ENCODE measurements at regions not wholly inside any gene's neighbourhood (a gene's known extent, or its start where the extent isn't known, plus 50 kb on each side); places are given as distances from the start of the nearest gene placed in this dataset.

DNA sequence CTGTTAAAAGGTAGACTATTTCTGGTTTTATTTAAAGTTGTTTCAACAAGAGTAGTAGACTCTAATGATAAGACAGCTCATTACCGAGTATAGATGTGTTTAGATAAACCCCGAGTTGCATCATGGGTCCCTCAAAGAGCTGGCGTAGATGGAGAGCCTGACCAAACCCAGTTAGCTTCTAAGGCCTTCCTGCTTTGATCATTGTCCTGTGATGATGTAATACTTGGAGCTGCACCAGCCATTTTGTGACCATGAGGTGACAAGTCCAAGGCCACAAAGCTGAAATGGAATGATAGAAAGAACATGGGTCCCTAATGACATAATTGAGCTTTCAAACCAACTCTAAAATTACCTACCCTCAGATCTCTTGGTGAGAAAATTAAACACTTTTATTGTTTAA is 66.6 kb upstream of the TAB3 start:
- DNase-seq (ENCODE audit: low spot score) = no peak
- TF ChIP-seq, protein P1, sequence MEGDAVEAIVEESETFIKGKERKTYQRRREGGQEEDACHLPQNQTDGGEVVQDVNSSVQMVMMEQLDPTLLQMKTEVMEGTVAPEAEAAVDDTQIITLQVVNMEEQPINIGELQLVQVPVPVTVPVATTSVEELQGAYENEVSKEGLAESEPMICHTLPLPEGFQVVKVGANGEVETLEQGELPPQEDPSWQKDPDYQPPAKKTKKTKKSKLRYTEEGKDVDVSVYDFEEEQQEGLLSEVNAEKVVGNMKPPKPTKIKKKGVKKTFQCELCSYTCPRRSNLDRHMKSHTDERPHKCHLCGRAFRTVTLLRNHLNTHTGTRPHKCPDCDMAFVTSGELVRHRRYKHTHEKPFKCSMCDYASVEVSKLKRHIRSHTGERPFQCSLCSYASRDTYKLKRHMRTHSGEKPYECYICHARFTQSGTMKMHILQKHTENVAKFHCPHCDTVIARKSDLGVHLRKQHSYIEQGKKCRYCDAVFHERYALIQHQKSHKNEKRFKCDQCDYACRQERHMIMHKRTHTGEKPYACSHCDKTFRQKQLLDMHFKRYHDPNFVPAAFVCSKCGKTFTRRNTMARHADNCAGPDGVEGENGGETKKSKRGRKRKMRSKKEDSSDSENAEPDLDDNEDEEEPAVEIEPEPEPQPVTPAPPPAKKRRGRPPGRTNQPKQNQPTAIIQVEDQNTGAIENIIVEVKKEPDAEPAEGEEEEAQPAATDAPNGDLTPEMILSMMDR (IDR thresholded peaks at IDR 0.05; ENCODE audit: extremely low read depth, insufficient read depth, missing control alignments) = no peak
- in situ Hi-C loops (cut with MboI; ENCODE audit: low pct_unique_long_range_greater_than_20kb, low sequenced_read_pairs, unreplicated experiment) = no loop called here

GRCh38 chrX:30951003-30951402 is 61.9 kb upstream of the TAB3 start:
- no peak for DNase-seq (ENCODE audit: low spot score)
- in situ Hi-C loops (cut with MboI; ENCODE audit: low pct_unique_long_range_greater_than_20kb, low sequenced_read_pairs, unreplicated experiment) = no loop called here
- TF ChIP-seq, protein P1 (IDR thresholded peaks at IDR 0.05; ENCODE audit: extremely low read depth, insufficient read depth, missing control alignments) = no peak

DNA sequence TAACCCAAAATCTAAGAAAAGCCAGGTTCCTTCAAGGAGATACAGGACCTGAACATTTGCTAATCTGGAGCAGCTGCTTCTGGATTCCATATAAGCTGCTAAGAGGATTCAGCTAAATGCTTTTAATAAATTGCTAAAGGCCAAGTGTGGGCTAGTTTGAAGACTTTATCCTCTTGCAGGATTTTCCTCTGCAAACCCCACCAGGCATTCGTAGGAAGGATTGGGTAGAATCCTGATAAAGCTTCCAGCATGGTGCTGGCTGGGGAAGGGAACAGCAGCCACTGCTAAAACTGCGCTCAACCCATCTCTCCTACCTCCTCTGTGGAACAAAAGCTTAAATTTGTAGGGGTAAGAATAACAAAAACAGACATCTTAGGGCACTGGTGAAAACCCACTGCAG is 61.3 kb upstream of the TAB3 start:
- TF ChIP-seq, protein P1 (IDR thresholded peaks at IDR 0.05; ENCODE audit: extremely low read depth, insufficient read depth, missing control alignments) = no peak
- no peak for DNase-seq (ENCODE audit: low spot score)
- in situ Hi-C loops (cut with MboI; ENCODE audit: low pct_unique_long_range_greater_than_20kb, low sequenced_read_pairs, unreplicated experiment) = no loop called here

DNA sequence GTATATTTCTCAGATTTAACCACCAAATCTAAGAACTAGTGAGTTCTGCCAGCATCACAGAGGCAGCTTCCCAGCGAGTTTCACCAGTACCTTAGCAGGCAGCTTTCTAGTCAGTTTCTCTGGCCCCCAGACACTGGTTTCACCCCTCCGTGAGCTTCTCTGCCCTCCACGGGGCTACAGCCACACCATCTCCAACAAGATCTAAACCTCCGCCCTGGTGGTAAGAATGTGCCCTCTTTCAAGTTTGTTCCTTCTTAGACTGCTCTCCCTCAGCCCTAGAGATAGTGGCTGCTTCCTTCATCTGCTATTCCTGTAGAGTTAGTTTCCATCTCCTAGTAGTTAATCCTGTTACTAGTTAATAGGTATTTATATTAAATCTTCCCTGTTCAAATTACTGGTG is 60.5 kb upstream of the TAB3 start:
- in situ Hi-C loops (cut with MboI; ENCODE audit: low pct_unique_long_range_greater_than_20kb, low sequenced_read_pairs, unreplicated experiment) = no loop called here
- TF ChIP-seq, protein P1 (IDR thresholded peaks at IDR 0.05; ENCODE audit: extremely low read depth, insufficient read depth, missing control alignments) = no peak
- no peak for DNase-seq (ENCODE audit: low spot score)

GRCh38 chrX:30948626-30949025 is 59.6 kb upstream of the TAB3 start:
- TF ChIP-seq, protein P1 (IDR thresholded peaks at IDR 0.05; ENCODE audit: extremely low read depth, insufficient read depth, missing control alignments) = no peak
- no peak for DNase-seq (ENCODE audit: low spot score)
- in situ Hi-C loops (cut with MboI; ENCODE audit: low pct_unique_long_range_greater_than_20kb, low sequenced_read_pairs, unreplicated experiment) = no loop called here

- no peak for DNase-seq (ENCODE audit: low spot score)
- in situ Hi-C loops (cut with MboI; ENCODE audit: low pct_unique_long_range_greater_than_20kb, low sequenced_read_pairs, unreplicated experiment) = no loop called here
- TF ChIP-seq, protein P1 (IDR thresholded peaks at IDR 0.05; ENCODE audit: extremely low read depth, insufficient read depth, missing control alignments) = no peak
Observed at GRCh38 chrX:30948051-30948450, 59.0 kb upstream of the TAB3 start.

GRCh38 chrX:30943984-30944383 is 54.9 kb upstream of the TAB3 start:
- no peak for DNase-seq (ENCODE audit: low spot score)
- in situ Hi-C loops (cut with MboI; ENCODE audit: low pct_unique_long_range_greater_than_20kb, low sequenced_read_pairs, unreplicated experiment) = no loop called here

More at GRCh38 chrX:30943984-30944383, 54.9 kb upstream of the TAB3 start:
- TF ChIP-seq, protein P1 (IDR thresholded peaks at IDR 0.05; ENCODE audit: extremely low read depth, insufficient read depth, missing control alignments) = no peak
